Erythroblast (primary cell): ENCODE measurements at regions not wholly inside any gene's neighbourhood (a gene's known extent, or its start where the extent isn't known, plus 50 kb on each side); places are given as distances from the start of the nearest gene placed in this dataset.

Experiments
- GATA1 ChIP-seq: IDR thresholded peaks from 2 replicates; pipeline ENCODE4 v1.6.1; 2011; ENCODE audit warnings: low read depth, mild to moderate bottlenecking, control low read depth, low read length, moderate library complexity
- POLR2A ChIP-seq: IDR thresholded peaks from 2 replicates; pipeline ENCODE4 v1.6.1; 2011; ENCODE audit warnings: mild to moderate bottlenecking, low read length

GRCh38 chr3:31165399-31165860, 271.0 kb upstream of the GADL1 start:
- TF ChIP-seq POLR2A, result no peak
- no peak for TF ChIP-seq GATA1
